GM12892 (cell line): ENCODE measurements at regions not wholly inside any gene's neighbourhood (a gene's known extent, or its start where the extent isn't known, plus 50 kb on each side); places are given as distances from the start of the nearest gene placed in this dataset.

Experiments
- POLR2A ChIP-seq: IDR thresholded peaks from 2 replicates; pipeline ENCODE4 v1.6.1; 2011; ENCODE audit warnings: low read depth, low read length, control low read depth
- POLR2AphosphoS5 ChIP-seq: IDR thresholded peaks from 2 replicates; pipeline ENCODE4 v1.6.1; 2011; ENCODE audit warnings: low read depth, low read length, control low read depth
- TAF1 ChIP-seq: IDR thresholded peaks from 2 replicates; pipeline ENCODE4 v1.6.1; 2011; ENCODE audit warnings: low read depth, mild to moderate bottlenecking, control low read depth, low read length, borderline replicate concordance

DNA sequence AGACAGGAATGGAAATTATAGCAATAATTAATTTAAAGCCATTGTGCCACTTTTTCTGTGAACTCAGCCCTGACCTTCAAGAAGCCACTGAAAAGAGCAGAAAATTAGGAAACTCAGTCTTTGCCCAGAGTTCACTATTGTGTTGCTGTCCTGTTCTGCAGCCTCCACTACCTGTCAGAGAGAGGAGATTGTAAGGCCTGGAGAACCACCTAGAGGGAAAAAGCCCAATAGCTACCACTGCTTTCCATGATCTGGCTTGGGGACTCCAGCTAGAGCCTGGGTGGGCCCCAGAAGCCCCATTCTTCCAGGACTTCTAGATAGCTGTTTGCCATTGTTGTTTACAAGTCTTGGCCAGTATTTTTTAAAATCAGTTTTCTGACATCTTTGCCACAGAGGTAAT is 176.1 kb upstream of the KLF7 start:
- TF ChIP-seq POLR2AphosphoS5, result no peak
- TF ChIP-seq POLR2A, result no peak
- no peak for TF ChIP-seq TAF1
